ENCODE measurements at regions not wholly inside any gene's neighbourhood (a gene's known extent, or its start where the extent isn't known, plus 50 kb on each side); places are given as distances from the start of the nearest gene placed in this dataset.

DNA sequence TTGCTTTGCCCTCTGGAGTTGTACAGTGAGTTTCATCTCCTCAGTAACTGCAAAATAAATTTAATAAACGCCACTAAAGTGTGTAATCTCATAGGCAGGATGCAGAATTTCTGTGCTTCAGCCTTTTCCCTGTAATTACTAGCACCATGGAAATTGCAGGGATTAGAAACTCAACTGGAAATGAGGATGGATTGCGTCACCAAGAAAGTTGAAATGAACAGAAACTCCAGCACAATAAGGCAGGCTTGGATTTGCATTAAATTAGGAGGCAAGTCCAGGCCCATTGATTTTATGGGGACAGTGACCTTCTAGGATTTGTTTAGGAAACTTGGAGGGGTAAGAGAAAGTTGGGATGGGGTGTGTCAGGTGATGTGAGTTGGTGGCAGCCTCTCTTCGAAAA is 197.5 kb downstream of the PTPRU start:
- no peak for DNase-seq (ENCODE audit: low read depth)

DNA sequence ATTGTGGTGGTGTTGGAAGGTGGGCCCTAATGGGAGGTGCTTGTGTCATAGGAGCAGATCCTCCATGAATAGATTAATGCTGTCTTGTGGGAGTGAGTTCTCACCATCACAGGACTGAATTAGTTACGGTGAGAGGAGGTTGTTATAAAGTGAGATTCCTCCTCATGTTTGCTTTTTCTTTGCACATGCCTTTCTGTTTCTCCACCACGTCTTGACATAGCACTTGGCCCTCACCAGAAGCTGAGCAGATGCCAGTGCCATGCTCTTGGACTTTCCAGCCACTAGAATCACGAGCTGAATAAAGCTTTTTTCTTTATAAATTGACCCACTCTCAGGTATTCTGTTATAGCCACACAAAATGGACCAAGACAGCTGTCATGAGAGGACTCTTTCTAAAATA is 194.8 kb downstream of the PTPRU start:
- DNase-seq (ENCODE audit: low read depth), result no peak

DNA sequence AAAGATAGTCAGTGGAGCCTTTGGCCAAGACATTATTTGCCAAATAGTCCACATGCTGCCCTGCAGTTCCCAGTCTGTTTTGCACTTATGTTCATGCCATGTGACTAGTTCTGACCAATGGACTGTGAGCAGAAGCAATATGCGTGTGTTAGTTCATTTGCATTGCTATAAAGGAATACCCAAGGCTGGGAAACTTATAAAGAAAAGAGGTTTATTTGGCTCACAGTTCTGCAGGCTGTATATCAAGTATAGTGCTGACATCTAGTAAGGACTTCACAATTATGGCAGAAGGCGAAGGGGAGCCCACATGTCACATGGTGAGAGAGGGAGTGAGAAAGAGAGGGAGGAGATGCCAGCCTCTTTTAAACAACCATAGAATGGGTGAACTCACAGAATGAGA is 193.3 kb downstream of the PTPRU start:
- no peak for DNase-seq (ENCODE audit: low read depth)

DNA sequence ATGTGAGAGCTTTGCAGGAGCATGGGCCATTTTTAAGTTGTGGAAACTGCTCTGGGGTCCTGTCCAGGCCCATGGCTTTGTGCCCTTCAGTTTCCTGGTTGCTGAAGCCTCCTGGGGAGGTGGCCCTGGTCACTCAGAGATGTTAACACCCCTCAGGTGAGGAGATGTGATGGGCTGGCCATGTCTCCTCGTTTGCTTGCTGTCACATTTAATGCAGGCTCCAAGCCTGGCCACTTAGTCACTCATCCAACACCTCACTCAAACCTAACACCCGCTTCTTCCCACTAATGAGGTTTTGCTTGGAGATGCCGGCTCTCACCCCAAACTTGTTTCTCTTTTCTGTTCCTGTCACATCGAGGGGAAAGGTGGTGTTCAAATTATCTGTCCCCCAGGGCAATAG is 192.7 kb downstream of the PTPRU start:
- DNase-seq (ENCODE audit: low read depth), result no peak

DNA sequence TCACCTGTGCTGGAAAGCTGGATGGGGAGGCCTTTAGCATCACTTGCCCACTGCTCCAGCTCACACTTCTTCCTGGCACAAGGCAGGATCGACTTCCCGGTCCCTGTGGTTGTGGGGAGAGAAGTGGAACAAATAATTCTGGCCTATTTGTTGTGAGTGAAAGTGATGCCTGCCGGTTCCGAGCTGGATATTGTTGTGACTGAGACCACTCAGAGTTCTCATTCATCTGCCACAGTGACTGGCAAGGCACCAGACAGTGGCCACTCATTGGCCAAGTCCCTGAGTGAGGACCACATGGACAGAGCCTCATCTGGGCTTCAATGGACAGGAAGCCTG is 191.9 kb downstream of the PTPRU start:
- DNase-seq (ENCODE audit: low read depth), result no peak

DNA sequence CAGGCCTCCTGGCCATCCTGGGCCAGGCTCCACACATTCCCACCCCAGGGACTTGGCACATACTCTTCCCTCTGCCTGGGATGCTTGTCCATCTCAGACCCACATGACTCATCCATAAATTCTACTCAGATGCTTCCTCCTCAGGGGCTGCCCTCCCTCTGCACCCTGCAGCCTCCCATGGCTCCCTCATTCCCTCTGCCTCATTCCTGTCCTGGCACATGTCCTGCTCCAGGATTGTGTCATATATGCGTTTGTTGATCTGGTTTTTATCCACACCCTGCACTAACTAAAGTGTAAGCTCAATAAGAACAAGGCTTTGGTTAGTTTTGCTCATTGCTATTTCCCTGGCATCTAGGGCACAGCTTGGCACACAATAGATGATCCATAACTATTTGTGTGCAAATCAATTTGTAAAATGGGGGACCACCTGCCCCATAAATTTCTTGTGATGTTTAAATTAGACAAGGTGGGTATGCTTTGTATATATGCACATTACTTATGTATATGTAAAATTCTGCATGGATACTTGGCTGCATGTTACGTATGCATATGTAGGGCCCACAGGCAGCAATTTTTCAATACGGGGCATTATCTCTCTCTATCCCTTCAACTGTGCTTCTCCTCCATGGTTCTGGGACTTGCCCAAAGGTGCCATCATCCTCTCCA is 191.4 kb downstream of the PTPRU start:
- DNase-seq (ENCODE audit: low read depth), result no peak

DNA sequence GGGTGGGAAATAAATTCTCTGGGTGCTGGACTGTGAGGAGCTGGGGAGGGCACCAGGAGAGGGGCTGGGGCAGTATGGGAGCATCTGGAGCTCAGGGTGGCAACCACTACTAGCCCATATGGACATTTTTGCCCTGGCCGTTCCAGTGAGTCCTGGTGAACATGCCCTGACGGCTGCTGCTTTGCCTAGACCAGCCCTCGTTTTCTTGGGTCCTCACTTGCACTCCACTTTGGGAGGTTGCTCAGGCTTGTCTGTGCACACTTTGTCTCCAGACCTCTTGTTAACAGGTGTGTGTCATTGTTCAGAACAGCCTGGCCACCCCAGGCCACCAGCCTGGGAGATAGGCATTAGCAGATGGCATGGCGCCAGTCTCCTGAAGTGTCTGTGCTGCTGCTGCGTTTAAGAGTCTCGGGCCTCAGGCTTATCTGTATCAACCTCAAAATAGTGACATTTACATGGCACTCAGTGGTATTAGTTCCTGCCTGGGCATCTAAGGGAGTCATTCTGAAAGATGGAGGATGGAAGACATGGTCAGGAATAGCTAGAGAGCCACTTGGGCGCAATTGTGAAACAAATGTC is 190.5 kb downstream of the PTPRU start:
- DNase-seq (ENCODE audit: low read depth), result no peak

DNA sequence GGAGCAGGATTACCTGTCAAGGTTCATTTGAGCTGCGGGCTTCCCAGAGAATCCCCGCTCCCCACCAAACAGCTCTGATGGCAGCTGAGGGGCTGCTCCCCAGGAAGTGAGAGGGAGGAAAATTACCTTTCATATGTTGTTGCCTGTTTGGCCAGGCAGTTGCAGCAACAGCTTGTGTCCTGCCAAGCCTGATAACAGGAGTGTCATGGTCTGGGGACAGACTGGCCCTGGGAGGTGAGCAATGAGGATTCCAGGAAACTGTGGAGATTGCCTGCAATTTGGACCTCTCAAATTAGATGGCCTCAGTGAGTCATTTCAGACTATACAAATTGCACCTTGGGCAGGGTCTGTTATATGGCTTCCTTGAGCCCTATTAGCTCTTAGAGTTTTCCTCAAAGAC is 189.3 kb downstream of the PTPRU start:
- DNase-seq (ENCODE audit: low read depth), result no peak

DNA sequence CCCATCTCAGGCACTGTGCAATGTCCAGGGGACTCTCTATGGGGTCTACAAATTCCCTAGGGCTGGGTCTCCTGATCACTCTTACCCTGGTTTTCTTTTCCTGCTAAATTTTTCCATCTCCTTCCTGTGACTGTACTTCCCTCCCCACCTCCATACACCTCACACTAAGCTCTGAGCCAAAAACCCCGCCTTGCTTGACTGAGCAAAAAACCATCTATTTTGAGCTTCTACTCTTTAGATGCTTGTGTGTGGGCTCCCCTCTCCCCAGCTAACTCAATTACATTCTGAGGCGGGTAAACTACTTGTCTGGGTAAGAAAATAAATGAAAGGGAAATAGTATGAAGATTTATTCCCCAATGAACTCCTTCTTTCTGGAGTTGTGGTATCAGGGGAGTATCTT is 187.9 kb downstream of the PTPRU start:
- DNase-seq (ENCODE audit: low read depth), result no peak

DNA sequence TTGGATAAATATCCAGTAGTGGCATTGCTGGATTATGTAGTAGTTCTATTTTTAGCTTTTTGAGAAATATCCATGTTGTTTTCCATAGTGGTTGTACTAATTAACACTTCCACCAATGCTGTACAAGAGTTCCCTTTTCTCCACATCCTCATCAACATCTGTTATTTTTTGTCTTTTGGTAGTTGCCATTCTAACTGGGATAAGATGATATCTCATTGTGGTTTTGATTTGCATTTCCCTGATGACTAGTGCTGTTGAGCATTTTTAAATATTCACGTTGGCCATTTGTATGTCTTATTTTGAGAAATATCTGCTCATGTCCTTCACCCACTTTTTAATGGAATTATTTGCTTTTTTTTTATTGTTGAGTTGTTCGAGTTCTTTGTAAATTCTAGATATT is 183.9 kb downstream of the PTPRU start:
- no peak for DNase-seq (ENCODE audit: low read depth)

DNA sequence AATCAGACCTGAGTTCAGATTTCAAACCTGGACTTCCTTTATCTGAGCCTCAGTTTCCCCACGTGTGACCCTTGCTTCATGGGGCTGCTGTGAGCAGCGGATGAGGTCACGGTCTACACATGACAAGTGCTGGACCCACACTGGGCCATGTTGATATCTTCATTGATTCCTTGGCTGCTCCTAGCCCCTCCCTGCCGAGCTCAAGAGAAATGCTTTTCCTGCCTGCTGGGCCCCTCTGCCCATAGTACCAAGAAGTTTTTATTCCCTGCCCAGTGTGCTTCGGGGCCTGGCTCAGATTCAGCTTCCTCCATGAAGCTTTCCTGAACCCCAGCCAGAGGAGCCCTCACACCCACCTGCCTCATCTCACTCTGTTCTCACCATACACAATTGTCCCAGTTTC is 181.6 kb downstream of the PTPRU start:
- DNase-seq (ENCODE audit: low read depth), result no peak

DNA sequence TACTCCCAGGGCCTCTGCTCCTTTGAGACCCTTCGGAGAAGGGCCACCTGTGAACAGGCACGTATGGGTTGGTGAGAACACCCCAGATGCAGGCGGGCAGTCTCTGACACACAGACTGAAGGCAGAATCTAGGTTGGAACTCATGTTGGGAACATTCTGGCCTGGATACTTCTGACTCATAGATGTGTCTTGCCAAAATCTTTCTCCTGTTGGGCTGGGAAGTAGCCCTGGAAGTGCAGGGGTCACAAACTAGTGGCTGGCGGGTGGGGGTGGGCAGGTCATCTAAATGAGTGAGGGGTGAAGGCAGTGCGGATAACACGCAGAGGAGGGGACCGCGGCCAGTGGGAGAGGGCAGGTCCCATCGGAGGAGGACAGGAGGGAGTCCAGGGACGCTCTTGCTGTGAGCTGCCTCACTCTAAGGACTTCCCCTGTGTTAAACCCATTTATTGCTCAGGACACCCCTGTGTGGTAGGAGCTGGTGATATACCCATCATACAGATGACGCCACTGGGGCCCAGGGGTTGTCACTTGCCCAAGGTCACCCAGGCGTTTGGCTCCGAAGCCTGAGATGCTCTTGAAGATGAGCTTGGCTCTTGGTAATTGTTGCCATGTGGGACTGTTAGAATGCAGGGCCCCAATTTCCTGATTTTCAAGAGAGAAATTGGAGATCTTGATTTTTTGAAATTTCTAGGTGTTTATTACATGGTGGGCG is 181.0 kb downstream of the PTPRU start:
- peak; percentile 5 for DNase-seq (ENCODE audit: low read depth)

DNA sequence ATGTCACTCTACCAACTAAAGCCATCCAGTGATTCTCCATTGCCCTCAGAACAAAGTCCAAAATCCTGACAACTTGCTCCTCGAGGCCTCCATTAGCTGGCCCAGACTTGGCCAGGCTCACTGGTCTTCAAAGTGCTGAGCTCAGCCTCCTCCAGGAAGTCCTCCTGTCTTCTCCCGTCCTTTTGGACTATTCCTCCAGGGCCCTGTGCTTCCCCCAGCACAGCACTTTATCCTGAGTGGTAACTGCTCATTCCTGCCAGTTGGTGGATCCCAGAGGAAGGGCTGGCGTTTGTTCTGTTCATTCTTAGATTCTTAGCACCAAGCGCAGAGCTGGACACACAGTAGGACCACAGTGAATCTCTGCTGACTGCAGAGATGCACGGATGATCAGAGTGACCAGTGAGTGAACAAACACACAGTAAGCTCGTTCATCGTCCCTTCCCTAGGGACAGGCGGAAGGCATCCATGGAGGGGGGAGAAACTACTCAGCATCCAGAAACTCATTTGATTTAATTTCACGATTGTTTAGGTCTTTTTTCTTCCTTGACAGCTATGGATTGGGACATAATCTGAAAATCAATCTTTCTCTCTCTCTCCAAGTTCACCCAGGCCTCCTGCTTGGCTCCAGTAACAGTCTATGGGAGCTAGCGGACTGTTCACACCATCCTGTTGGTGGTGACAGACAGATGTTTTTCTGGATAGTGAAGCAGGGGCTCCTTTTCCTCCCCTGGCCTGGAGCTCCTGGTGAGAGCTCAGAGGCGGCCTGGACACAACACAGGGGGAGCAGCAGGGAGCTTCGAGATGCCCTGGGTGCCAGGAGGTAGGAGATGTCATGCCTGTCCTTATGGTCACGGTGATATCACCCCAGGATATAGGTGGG is 180.2 kb downstream of the PTPRU start:
- no peak for DNase-seq (ENCODE audit: low read depth)

DNA sequence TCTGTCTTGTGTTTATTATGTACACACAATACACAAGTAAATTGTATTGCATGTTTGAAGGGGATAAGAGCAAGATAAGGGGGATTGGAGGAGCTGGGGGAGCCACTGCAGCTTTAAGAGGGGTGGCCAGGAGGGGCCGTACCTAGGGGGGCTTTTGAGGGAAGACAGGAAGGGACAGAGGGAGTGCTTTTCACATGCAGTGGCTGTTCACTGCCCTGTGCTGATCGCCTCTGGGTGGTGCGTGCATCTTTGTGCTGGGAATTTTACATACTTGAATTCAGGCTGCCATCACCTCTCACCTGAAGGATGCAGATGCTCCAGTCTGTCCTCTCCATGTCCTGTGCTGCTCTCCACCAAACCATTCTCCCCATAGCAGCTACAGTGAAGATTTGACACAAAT is 179.5 kb downstream of the PTPRU start:
- no peak for DNase-seq (ENCODE audit: low read depth)

DNA sequence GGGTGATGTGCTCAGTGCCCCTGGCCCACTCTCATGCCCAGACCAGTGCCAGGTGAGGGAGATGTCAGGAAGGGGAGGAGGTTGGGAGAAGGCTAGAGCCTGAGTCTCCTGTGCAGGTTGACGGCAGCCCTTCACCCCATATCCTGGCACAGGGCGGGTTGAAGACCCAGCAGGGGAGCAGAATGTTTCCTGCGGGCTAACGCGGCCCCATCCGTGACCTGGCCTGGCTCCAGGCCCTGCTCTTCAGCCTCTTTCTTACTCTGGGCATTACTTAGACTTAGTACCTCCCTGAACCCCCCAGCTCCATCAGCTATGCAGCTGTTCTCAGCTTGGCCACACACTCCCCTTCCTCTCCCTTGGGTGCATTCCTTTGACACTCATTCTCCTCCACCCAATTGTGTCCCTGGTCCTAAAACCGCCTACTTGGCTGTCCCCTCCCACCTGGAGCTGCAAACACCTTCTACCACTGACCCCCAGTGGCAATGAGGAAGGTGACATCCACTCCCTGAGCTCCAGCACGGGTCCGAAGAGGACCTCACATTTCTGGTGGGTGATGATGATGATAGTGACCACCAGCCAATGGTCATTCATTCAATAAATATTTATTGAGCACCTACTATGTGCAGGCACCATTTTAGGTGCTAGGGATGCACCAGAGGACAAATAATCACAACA is 179.0 kb downstream of the PTPRU start:
- DNase-seq (ENCODE audit: low read depth), result no peak

DNA sequence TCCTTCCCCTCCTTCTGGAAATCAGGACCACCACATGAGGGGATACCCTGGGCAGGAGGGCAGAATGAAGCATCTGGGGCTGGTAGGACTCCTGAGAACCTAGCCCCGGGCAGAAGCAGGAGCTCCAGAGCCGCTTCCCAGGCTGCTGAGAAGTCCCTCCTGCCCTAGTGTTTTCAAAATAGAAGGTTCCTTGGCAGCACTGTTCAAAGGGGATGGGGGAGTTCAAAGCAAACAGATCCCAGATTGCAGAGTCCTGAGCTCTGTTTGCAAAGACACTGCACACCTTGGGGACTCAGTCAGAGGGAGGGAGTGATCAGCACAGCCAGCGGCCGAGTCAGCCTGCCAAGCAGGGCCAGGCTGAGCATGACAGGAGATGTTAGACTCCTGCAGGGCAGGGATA is 177.8 kb downstream of the PTPRU start:
- DNase-seq (ENCODE audit: low read depth), result no peak

DNA sequence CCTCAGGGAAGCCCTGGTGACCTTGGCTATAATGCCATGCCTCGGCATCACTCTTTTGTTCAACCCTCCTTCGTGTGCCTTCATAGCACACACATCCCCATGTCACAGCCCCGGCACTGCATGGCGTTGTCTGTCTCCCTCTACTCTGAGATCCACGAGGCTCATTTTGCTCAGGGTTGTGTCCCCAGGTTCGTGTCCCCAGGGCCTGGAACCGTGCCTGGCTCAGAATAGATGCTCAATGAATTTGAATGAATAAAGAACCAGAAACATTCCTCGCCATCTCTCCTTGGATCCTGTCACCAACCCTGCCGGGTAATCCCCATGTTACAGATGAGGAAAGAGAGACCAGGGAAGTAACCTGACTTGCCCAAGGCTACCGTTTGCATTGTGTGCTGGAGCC is 177.3 kb downstream of the PTPRU start:
- no peak for DNase-seq (ENCODE audit: low read depth)

DNA sequence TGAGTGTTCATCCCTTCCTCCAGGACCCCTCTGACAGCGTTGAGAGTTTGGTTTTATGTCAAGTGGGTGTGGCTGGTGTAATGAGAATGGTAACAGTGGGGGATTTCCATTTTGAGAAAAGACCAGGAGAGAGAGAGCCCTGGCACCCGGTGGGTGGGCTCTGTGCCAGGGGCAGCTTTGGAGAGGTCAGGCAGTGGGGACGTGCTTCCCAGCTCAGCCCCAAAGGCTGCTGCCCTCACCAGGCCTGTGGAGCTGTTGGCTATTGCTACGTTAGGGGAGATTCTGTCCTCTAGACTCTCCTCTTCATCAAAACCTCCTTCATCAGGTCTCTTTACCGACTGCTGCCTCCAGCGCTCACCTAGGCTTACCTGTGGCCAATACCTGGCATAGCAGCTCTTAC is 176.3 kb downstream of the PTPRU start:
- DNase-seq (ENCODE audit: low read depth), result no peak

DNA sequence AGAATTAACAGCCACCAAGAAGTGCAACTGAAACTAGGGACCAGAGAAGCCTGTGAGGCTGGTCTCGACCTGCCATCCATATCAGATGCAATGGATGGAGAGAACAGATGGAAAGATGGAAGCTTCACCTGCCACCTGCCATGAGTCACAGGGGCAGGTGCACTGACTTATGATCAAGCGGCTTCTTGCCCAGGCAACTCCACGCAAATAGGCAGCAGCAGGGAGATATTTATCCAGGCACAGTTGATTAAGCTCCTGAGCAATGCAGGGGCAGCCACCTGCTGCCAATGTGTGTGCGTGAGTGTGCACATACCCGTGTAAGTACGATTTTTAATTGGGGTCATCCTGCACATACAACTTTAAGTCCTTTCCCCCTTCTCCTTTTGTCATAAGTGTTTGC is 174.2 kb downstream of the PTPRU start:
- no peak for DNase-seq (ENCODE audit: low read depth)

DNA sequence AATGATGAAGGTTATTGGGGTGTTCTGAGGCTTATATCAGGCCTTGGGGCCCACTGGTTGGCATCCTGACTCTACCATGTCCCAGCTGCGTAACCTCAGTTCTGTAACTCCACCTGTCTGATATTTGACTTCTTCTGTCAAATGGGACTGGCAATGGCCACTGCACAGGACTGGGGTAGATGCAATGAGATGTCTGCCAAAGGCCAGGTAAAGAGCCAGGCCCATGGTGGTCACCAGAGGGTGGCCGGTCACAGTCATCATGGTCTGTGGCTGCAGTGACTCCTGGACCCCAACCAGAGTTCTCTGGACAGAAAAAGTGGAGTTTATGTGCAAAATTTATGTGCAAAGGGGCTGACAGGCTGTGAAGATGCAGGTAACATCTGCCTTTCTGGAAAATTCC is 173.3 kb downstream of the PTPRU start:
- DNase-seq (ENCODE audit: low read depth), result no peak

DNA sequence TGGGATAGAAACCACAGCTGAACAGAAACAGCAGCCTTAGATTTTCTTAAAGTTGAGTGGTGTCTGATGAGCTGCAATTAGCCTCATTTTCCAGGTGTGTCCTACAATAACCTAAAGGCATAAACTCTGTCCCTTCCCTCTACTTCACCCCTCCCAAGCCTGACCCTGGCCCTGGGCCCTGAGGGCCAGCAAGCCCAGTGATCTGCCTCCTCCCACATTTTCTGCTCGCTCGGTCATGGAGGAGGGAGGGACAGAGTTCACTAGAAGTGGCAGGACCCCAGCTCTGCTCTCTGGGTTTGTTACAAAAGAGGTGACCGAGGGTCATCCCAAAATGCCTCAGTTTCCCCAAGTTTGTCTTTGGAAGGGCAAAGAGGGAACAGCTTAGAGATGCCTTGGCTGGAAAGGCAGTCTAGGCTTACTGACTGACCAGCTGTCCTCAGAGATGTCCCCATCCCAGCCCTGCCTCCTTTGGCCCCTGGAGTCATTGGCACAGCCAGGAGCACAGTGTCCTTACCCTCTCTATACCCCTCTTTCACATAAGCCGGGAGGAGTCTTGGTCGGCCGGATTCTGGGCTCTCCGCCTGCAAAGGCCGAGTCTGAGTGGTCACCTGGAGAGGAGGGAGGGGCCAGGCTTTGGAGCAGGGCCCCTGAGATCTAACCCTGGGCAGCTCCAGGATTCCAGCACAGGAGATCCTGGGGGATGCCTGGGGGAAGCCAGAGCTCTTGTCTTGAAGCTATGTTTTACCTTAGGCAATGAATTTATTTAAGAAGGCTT is 172.7 kb downstream of the PTPRU start:
- no peak for DNase-seq (ENCODE audit: low read depth)

DNA sequence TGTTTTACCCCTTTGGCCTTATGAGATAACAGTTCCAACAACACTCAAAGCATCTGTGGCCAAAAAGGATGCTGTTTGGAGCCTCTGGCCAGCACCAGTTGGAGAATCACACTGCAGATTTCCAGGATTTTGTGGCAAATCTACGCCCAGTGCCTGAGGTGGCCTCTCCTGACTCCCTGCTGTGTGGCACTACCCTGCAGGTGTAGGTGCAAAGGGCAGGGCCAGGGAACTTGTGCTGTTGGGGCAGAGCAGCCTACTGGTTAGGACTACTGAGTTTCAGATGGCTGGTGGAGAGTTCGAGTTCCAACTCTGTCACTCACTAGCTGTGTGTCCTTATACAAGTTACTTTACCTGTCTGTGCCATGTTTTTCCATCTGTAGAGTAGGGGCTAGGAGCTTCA is 170.5 kb downstream of the PTPRU start:
- no peak for DNase-seq (ENCODE audit: low read depth)
